Ishikawa (cell line): ENCODE measurements at regions not wholly inside any gene's neighbourhood (a gene's known extent, or its start where the extent isn't known, plus 50 kb on each side); places are given as distances from the start of the nearest gene placed in this dataset.

Experiments used
- CEBPB ChIP-seq: IDR thresholded peaks from 2 replicates; pipeline ENCODE4 v1.6.1; 2012
- CREB1 ChIP-seq: IDR thresholded peaks from 2 replicates; pipeline ENCODE4 v1.6.1; 2012; ENCODE audit warnings: low read depth
- EGR1 ChIP-seq: IDR thresholded peaks from 2 replicates; pipeline ENCODE4 v1.6.1; 2012
- EP300 ChIP-seq: IDR thresholded peaks from 2 replicates; pipeline ENCODE4 v1.6.1; 2012; ENCODE audit warnings: borderline replicate concordance
- FOXM1 ChIP-seq: IDR thresholded peaks from 2 replicates; pipeline ENCODE4 v1.6.1; 2012; ENCODE audit warnings: low read depth, borderline replicate concordance
- MAX ChIP-seq: IDR thresholded peaks from 2 replicates; pipeline ENCODE4 v1.6.1; 2012
- NFIC ChIP-seq: IDR thresholded peaks from 2 replicates; pipeline ENCODE4 v1.6.1; 2012
- RAD21 ChIP-seq: IDR thresholded peaks from 2 replicates; pipeline ENCODE4 v1.6.1; 2012; ENCODE audit warnings: low read depth
- REST ChIP-seq: IDR thresholded peaks from 2 replicates; pipeline ENCODE4 v1.6.1; 2012; ENCODE audit warnings: low read depth, mild to moderate bottlenecking
- TAF1 ChIP-seq: IDR thresholded peaks from 2 replicates; pipeline ENCODE4 v1.6.1; 2012; ENCODE audit warnings: low read depth, mild to moderate bottlenecking
- TCF12 ChIP-seq: IDR thresholded peaks from 2 replicates; pipeline ENCODE4 v1.6.1; 2012; ENCODE audit warnings: low read depth
- TEAD4 ChIP-seq: IDR thresholded peaks from 2 replicates; pipeline ENCODE4 v1.6.1; 2012
- USF1 ChIP-seq: IDR thresholded peaks from 2 replicates; pipeline ENCODE4 v1.6.1; 2012
- YY1 ChIP-seq: IDR thresholded peaks from 2 replicates; pipeline ENCODE4 v1.6.1; 2012; ENCODE audit warnings: low read depth
- ZBTB7A ChIP-seq: IDR thresholded peaks from 2 replicates; pipeline ENCODE4 v1.6.1; 2012; ENCODE audit warnings: low read depth

GRCh38 chr6:14622085-14622484, 504.5 kb downstream of the CD83 start:
- no peak for TF ChIP-seq MAX
- TF ChIP-seq REST = no peak
- no peak for TF ChIP-seq EP300
- no peak for TF ChIP-seq TCF12
- no peak for TF ChIP-seq CEBPB

- no peak for TF ChIP-seq TEAD4
- no peak for TF ChIP-seq FOXM1
- TF ChIP-seq TCF12 = no peak
- no peak for TF ChIP-seq MAX
- no peak for TF ChIP-seq REST
- no peak for TF ChIP-seq USF1
- TF ChIP-seq EGR1 = no peak
- no peak for TF ChIP-seq RAD21
- TF ChIP-seq YY1 = no peak
- TF ChIP-seq ZBTB7A = no peak
Observed at GRCh38 chr6:14622909-14623505, 505.4 kb downstream of the CD83 start.

- TF ChIP-seq NFIC = no peak
- no peak for TF ChIP-seq CREB1
- no peak for TF ChIP-seq CEBPB
- no peak for TF ChIP-seq EGR1
- TF ChIP-seq EP300 = no peak
- no peak for TF ChIP-seq REST
- TF ChIP-seq FOXM1 = no peak
- TF ChIP-seq TEAD4 = no peak
- TF ChIP-seq TCF12 = no peak
- no peak for TF ChIP-seq RAD21
- TF ChIP-seq ZBTB7A = no peak
- no peak for TF ChIP-seq YY1
- no peak for TF ChIP-seq TAF1
- TF ChIP-seq USF1 = no peak
Observed at GRCh38 chr6:14625173-14625895, 507.8 kb downstream of the CD83 start.

GRCh38 chr6:14626556-14626955, 509.0 kb downstream of the CD83 start:
- TF ChIP-seq YY1 (no peak), CEBPB (no peak), MAX (no peak), TEAD4 (no peak), TAF1 (no peak), CREB1 (no peak), NFIC (no peak), USF1 (no peak), FOXM1 (no peak), ZBTB7A (no peak), RAD21 (no peak), EGR1 (no peak), EP300 (no peak), REST (no peak), TCF12 (no peak)
